ENCODE measurements at regions not wholly inside any gene's neighbourhood (a gene's known extent, or its start where the extent isn't known, plus 50 kb on each side); places are given as distances from the start of the nearest gene placed in this dataset.
"Not testable (repeated sequence)": the region's sequence is repeated elsewhere in the genome, so short reads cannot be mapped to it uniquely, and the experiment has no call there.

DNA sequence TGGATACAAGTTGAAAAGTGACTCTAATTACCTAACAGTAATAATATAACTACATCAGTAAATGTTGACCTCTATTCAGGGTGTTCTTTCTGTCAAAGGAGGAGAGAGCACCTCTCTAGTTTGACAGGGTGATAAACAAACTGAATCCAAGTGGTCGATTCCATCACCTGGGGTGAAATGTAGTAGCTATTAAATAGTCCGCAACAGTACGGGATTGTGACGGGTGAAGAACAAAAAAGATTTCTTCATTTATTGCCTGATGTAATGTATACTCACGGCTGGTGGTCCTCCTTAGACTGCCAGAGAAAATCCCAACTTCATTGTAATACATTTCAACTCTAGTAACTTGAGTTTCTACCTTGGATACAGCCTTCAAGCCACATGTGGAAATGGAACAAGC lies 292.5 kb upstream of the CELF2 start:
- TF ChIP-seq CTCF (conservative IDR thresholded peaks at IDR 0.05; ENCODE audit: low read length): no peak
- DNase-seq (ENCODE audit: low read depth): no peak
- no peak overlapping the region for H3K4me3 ChIP-seq (ENCODE audit: low read length)

DNA sequence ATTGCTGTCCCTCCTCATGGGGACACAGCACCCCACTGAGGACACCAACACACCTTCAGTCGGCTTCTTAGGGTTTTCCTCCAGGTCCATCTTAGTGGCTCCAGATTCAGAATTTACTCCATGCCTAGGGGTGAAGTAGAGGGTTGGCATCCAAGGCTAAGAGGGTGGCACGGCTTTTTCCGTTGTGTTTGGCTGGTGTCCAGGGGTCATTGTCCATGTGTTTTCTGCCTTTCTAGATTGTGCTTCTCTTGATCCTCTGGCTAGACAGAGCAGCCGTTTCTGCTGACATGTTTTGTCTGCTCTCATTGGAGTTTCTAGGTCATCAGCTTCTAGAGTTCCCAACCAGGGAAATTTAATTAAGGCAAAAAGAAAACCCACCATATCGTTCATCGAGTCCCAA lies 291.6 kb upstream of the CELF2 start:
- no peak for DNase-seq (ENCODE audit: low read depth)
- H3K4me3 ChIP-seq (ENCODE audit: low read length): no peak overlapping the region
- no peak for TF ChIP-seq CTCF (conservative IDR thresholded peaks at IDR 0.05; ENCODE audit: low read length)

GRCh38 chr10:10727411-10727810 lies 290.3 kb upstream of the CELF2 start:
- not testable (repeated sequence) for DNase-seq (ENCODE audit: low read depth); H3K4me3 ChIP-seq (ENCODE audit: low read length)

DNA sequence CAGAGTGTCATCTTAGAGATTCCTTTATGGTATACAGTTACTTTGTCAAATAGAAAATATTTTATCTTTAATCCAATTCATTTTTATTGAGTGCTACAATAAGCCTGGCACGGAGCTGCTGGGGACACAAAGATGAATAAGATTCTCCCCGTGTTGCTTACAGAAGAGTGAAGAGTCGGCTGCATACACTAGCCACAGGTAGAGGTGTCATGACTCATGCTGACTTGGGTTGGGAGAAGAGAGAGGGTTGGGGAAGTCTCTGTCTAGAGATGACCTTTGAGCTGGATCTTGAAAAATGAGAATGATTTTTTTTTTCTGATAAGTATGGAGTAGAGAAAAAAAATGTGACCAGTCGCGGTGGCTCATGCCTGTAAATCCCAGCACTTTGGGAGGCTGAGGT lies 289.9 kb upstream of the CELF2 start:
- no peak for DNase-seq (ENCODE audit: low read depth)
- no peak overlapping the region for H3K4me3 ChIP-seq (ENCODE audit: low read length)
- no peak for TF ChIP-seq CTCF (conservative IDR thresholded peaks at IDR 0.05; ENCODE audit: low read length)

GRCh38 chr10:10730471-10731043 lies 287.1 kb upstream of the CELF2 start:
- no peak for DNase-seq (ENCODE audit: low read depth)
- H3K4me3 ChIP-seq (ENCODE audit: low read length): no peak overlapping the region
- no peak for TF ChIP-seq CTCF (conservative IDR thresholded peaks at IDR 0.05; ENCODE audit: low read length)

DNA sequence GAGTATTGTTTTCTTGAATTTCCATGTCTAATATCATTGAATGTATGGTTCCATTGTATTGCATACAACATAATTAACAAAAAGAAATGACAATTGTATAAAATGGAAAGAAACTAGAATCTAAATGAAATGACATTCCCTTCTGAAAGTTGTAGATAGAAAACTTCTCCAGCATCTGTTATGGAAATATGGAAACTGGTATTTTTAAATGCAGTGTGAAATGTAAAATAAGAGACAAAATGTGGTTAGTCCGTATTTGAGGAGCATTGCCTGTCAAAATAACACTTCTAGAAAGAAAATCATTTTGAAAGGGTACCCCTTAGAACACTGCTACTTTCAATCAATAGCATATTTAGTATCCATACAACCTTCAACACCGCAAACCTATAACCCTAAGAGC lies 286.3 kb upstream of the CELF2 start:
- no peak for DNase-seq (ENCODE audit: low read depth)
- TF ChIP-seq CTCF (conservative IDR thresholded peaks at IDR 0.05; ENCODE audit: low read length): no peak
- H3K4me3 ChIP-seq (ENCODE audit: low read length): no peak overlapping the region

- H3K4me3 ChIP-seq (ENCODE audit: low read length): no peak overlapping the region
- TF ChIP-seq CTCF (conservative IDR thresholded peaks at IDR 0.05; ENCODE audit: low read length): no peak
- DNase-seq (ENCODE audit: low read depth): no peak
These were observed 283.2 kb upstream of the CELF2 start for GRCh38 chr10:10734356-10735064.

Data from AG10803 (cell line).